Suprapubic skin (tissue), 4 donors: ENCODE measurements at regions not wholly inside any gene's neighbourhood (a gene's known extent, or its start where the extent isn't known, plus 50 kb on each side); places are given as distances from the start of the nearest gene placed in this dataset.

Source experiments
- EP300 ChIP-seq: sonication (generic); formaldehyde crosslinking; IDR thresholded peaks from one replicate; pipeline ENCODE4 v1.6.1; 2017; ENCODE audit warnings: antibody characterized with exemption
- POLR2A ChIP-seq, 2 donors: fragments of 450-650 bp; IDR thresholded peaks; one replicate each; pipeline ENCODE4 v1.6.1; 2017; ENCODE audit warnings: antibody characterized with exemption in 2 of 2, mild to moderate bottlenecking in 2 of 2, moderate library complexity in 2 of 2
- POLR2AphosphoS5 ChIP-seq, 3 donors: sonication (generic); formaldehyde crosslinking; IDR thresholded peaks; one replicate each; pipeline ENCODE4 v1.6.1; 2017; ENCODE audit warnings: antibody characterized with exemption in 3 of 3
- TF ChIP-seq, protein P1 (sequence below), 2 donors: fragments of 200-600 bp in 1 of 2; fragments of 450-650 bp in 1 of 2; sonication (generic) in 1 of 2; IDR thresholded peaks; one replicate each; pipeline ENCODE4 v1.5.1; 2016 to 2019; ENCODE audit warnings: antibody characterized with exemption in 2 of 2, mild to moderate bottlenecking in 1 of 2, moderate library complexity in 1 of 2

DNA sequence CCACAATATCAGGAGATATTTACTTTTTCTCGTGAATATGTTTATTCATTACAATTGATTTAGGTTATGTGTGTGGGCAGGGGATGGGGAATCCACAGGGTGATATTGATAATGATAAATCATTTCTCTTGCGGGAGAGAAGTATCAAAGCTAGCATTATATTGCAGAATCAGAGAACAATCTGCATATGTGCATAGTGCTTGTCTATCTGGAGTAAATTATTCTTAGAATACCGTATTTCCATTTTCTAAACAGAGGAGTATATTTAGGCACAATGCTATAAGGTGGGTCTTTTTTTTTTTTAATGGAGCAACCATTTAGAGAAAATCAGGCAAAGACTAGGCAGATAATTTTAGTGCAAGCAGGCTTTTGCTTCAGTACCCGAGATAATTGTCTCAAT, 166.0 kb upstream of the ARX start:
- TF ChIP-seq POLR2A (IDR thresholded peaks at IDR 0.05) (no peak), POLR2AphosphoS5 (IDR thresholded peaks at IDR 0.05) (no peak), EP300 (no peak)
- TF ChIP-seq, protein P1, sequence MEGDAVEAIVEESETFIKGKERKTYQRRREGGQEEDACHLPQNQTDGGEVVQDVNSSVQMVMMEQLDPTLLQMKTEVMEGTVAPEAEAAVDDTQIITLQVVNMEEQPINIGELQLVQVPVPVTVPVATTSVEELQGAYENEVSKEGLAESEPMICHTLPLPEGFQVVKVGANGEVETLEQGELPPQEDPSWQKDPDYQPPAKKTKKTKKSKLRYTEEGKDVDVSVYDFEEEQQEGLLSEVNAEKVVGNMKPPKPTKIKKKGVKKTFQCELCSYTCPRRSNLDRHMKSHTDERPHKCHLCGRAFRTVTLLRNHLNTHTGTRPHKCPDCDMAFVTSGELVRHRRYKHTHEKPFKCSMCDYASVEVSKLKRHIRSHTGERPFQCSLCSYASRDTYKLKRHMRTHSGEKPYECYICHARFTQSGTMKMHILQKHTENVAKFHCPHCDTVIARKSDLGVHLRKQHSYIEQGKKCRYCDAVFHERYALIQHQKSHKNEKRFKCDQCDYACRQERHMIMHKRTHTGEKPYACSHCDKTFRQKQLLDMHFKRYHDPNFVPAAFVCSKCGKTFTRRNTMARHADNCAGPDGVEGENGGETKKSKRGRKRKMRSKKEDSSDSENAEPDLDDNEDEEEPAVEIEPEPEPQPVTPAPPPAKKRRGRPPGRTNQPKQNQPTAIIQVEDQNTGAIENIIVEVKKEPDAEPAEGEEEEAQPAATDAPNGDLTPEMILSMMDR (IDR thresholded peaks at IDR 0.05), result no peak
